Astrocyte (in vitro differentiated cells and primary cell): ENCODE measurements at regions not wholly inside any gene's neighbourhood (a gene's known extent, or its start where the extent isn't known, plus 50 kb on each side); places are given as distances from the start of the nearest gene placed in this dataset.

Experiments
- DNase-seq: peaks from one replicate; pipeline ENCODE4 v3.0.0-alpha.2; 2010; ENCODE audit warnings: low read depth
- FAIRE-seq: peaks from 2 replicates; lab custom pipeline; 2011; peaks lifted over from hg19 to GRCh38; lab: Jason Lieb, UNC
- H2AFZ ChIP-seq: 2 replicates; pipeline ENCODE4 v1.6.0; 2012; ENCODE audit warnings: low read depth, low read length, inconsistent platforms
- H3K27ac ChIP-seq: 2 replicates; pipeline ENCODE4 v1.5.1; 2011; ENCODE audit warnings: low read depth, low read length, inconsistent platforms
- H3K27me3 ChIP-seq: 2 replicates; pipeline ENCODE4 v1.6.0; 2011; ENCODE audit warnings: low read length, inconsistent platforms; ENCODE audit not compliant: insufficient read depth
- H3K36me3 ChIP-seq: 2 replicates; pipeline ENCODE4 v1.5.1; 2011; ENCODE audit warnings: low read length, inconsistent platforms; ENCODE audit not compliant: insufficient read depth
- H3K4me1 ChIP-seq: 2 replicates; pipeline ENCODE4 v1.5.1; 2011; ENCODE audit warnings: low read length, inconsistent platforms; ENCODE audit not compliant: insufficient read depth
- H3K4me2 ChIP-seq: 2 replicates; pipeline ENCODE4 v1.6.0; 2012; ENCODE audit warnings: low read length, inconsistent platforms
- H3K4me3 ChIP-seq: 2 replicates; pipeline ENCODE4 v1.5.1; 2011; ENCODE audit warnings: low read depth, mild to moderate bottlenecking, low read length, inconsistent platforms; ENCODE audit not compliant: insufficient read depth
- H3K79me2 ChIP-seq: 2 replicates; pipeline ENCODE4 v1.6.0; 2012; ENCODE audit warnings: mild to moderate bottlenecking, low read length, inconsistent platforms; ENCODE audit not compliant: insufficient read depth
- H3K9ac ChIP-seq: 2 replicates; pipeline ENCODE4 v1.6.0; 2012; ENCODE audit warnings: mild to moderate bottlenecking, low read length, inconsistent platforms
- H3K9me3 ChIP-seq: 2 replicates; pipeline ENCODE4 v1.5.1; 2012; ENCODE audit warnings: low read depth, mild to moderate bottlenecking, low read length, inconsistent platforms; ENCODE audit not compliant: insufficient read depth
- H4K20me1 ChIP-seq: 2 replicates; pipeline ENCODE4 v1.6.0; 2012; ENCODE audit warnings: low read length, inconsistent platforms; ENCODE audit not compliant: insufficient read depth
- H3K27ac Mint-ChIP-seq: one replicate; pipeline ENCODE4 v1.8.0; 2021; ENCODE audit warnings: mild to moderate bottlenecking, mixed read lengths; ENCODE audit not compliant: unreplicated experiment
- H3K27me3 Mint-ChIP-seq: one replicate; pipeline ENCODE4 v1.8.0; 2021; ENCODE audit warnings: low read depth, mixed read lengths; ENCODE audit not compliant: unreplicated experiment
- H3K36me3 Mint-ChIP-seq: one replicate; pipeline ENCODE4 v1.8.0; 2021; ENCODE audit warnings: low read depth, mixed read lengths; ENCODE audit not compliant: unreplicated experiment
- H3K4me1 Mint-ChIP-seq: one replicate; pipeline ENCODE4 v1.8.0; 2021; ENCODE audit warnings: low read depth, mixed read lengths; ENCODE audit not compliant: unreplicated experiment
- H3K4me3 Mint-ChIP-seq: one replicate; pipeline ENCODE4 v1.8.0; 2021; ENCODE audit warnings: mild to moderate bottlenecking, moderate library complexity, mixed read lengths; ENCODE audit not compliant: unreplicated experiment
- H3K9me3 Mint-ChIP-seq: one replicate; pipeline ENCODE4 v1.8.0; 2021; ENCODE audit warnings: mild to moderate bottlenecking, mixed read lengths; ENCODE audit not compliant: unreplicated experiment
- EZH2 ChIP-seq: IDR thresholded peaks from 2 replicates; pipeline ENCODE4 v1.6.1; 2012; ENCODE audit warnings: mild to moderate bottlenecking, low read length, inconsistent platforms; ENCODE audit not compliant: insufficient read depth
- TF ChIP-seq, protein P1 (sequence below): IDR thresholded peaks from 2 replicates; pipeline ENCODE4 v1.5.1; 2011; ENCODE audit warnings: low read depth, mild to moderate bottlenecking, inconsistent platforms, low read length, moderate library complexity; ENCODE audit not compliant: insufficient read depth

DNA sequence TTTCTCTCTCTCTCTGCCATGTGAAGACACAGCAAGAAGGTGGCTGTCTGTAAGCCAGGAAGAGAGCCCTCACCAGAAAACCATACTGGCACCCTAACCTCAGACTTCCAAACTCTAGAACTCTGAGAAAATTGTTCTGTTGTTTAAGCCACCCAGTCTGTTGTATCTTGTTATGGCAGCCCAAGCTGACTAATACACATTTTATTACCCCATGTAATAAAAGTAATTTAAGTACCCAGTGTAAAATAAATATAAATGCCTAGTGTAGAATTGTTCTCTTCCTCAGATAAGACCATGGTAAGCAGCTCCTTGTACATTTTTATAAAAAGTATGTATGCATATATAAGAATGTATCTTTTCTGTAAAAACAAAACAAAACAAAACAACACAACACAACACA is 119.7 kb downstream of the DTL start:
- TF ChIP-seq, protein P1, sequence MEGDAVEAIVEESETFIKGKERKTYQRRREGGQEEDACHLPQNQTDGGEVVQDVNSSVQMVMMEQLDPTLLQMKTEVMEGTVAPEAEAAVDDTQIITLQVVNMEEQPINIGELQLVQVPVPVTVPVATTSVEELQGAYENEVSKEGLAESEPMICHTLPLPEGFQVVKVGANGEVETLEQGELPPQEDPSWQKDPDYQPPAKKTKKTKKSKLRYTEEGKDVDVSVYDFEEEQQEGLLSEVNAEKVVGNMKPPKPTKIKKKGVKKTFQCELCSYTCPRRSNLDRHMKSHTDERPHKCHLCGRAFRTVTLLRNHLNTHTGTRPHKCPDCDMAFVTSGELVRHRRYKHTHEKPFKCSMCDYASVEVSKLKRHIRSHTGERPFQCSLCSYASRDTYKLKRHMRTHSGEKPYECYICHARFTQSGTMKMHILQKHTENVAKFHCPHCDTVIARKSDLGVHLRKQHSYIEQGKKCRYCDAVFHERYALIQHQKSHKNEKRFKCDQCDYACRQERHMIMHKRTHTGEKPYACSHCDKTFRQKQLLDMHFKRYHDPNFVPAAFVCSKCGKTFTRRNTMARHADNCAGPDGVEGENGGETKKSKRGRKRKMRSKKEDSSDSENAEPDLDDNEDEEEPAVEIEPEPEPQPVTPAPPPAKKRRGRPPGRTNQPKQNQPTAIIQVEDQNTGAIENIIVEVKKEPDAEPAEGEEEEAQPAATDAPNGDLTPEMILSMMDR, result no peak
- no peak for TF ChIP-seq EZH2
- Histone ChIP-seq H3K9me3 (no peaks in the 10 kb centered on the region), H3K27me3 (no peaks in the 10 kb centered on the region), H4K20me1 (no peaks in the 10 kb centered on the region), H3K36me3 (no peaks in the 10 kb centered on the region), H2AFZ (no peak overlapping the region), H3K4me2 (no peak overlapping the region), H3K9ac (no peak overlapping the region), H3K27ac (no peak overlapping the region), H3K4me3 (no peak overlapping the region), H3K4me1 (no peaks in the 10 kb centered on the region), H3K79me2 (no peaks in the 10 kb centered on the region)
- H3K36me3 Mint-ChIP-seq, result no peaks in the 10 kb centered on the region
- FAIRE-seq (no peak), DNase-seq (no peak)
- peaks cover 2% of the 10 kb centered on the region for H3K9me3 Mint-ChIP-seq
- H3K27me3 Mint-ChIP-seq, result peaks cover 4% of the 10 kb centered on the region
- peaks cover 2% of the 10 kb centered on the region for H3K4me1 Mint-ChIP-seq
- no peak overlapping the region for H3K4me3 Mint-ChIP-seq
- no peak overlapping the region for H3K27ac Mint-ChIP-seq

DNA sequence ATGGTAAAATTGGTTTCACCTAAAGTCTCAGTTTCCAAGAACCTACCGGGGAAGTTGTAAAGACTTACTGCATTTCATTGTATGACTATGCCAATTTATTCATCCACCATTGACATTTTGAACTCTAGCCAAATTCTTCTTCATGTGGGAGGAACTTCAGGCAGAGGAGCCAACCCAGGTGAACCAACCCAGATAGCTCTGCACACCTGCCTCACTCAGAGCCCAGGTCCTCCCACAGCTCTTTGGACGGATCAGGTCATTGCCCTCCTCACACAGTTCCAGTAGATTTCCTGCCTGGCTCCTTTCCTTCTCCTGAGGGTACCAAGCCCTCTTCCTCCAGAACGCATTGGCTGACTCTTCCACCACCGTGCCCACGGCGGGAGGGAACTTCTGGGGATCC is 121.7 kb downstream of the DTL start:
- Histone ChIP-seq H4K20me1 (no peaks in the 10 kb centered on the region), H2AFZ (no peak overlapping the region), H3K27ac (no peak overlapping the region), H3K27me3 (no peaks in the 10 kb centered on the region), H3K9me3 (no peaks in the 10 kb centered on the region), H3K36me3 (no peaks in the 10 kb centered on the region), H3K4me2 (no peak overlapping the region), H3K79me2 (no peaks in the 10 kb centered on the region), H3K9ac (no peak overlapping the region), H3K4me3 (no peak overlapping the region), H3K4me1 (peaks cover 12% of the 10 kb centered on the region)
- no peak overlapping the region for H3K4me3 Mint-ChIP-seq
- H3K4me1 Mint-ChIP-seq, result peaks cover 16% of the 10 kb centered on the region
- FAIRE-seq, result no peak
- H3K27me3 Mint-ChIP-seq, result peaks cover 4% of the 10 kb centered on the region
- peaks cover 2% of the 10 kb centered on the region for H3K9me3 Mint-ChIP-seq
- H3K36me3 Mint-ChIP-seq, result no peaks in the 10 kb centered on the region
- H3K27ac Mint-ChIP-seq, result no peak overlapping the region
- TF ChIP-seq, protein P1, result no peak
- TF ChIP-seq EZH2, result no peak
- no peak for DNase-seq

DNA sequence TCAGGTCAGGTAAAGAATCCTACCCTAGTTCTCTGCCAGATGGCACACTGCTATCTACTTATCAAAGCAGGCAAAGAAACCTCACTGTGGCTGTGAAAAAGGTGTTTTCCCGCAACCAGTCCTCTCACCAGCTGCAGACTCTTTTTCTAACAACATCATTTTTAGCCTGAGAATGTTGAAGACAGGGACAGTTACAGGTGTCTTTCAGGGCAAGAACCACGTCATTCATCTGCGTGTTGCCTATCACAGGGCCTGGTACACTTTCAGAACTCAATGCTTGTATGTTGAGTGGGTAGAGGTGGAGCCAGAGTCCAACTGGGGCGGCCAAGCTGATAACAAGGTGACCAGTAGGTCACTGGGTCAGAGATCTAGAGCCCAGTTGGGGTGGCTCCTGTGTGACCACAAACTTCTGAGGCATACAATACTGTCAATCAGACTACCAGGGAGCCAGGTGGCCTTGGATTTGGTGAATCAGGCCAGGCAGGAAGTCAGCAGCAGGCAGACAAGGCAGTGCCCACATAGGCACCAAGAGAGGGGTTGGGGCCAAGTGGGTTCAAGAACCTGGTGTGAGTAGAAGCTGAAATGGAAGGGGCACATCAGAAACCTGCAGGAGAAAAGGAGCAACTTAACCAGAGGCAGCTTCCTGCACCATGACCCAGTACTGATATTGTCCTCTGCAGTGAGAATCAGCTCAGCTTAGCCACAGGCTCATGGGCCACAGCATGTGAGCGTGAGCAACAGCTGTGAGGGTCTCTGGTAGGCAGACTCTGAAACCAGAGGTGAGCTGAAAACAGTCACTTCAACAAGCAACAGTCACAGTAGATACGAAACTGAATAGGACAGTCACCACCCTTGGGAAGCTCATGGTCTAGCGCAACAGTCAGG is 123.6 kb downstream of the DTL start:
- Mint-ChIP-seq H3K36me3 (no peaks in the 10 kb centered on the region), H3K27me3 (peaks cover 1% of the 10 kb centered on the region), H3K4me1 (peaks cover 21% of the 10 kb centered on the region), H3K27ac (no peak overlapping the region), H3K4me3 (no peak overlapping the region), H3K9me3 (no peaks in the 10 kb centered on the region)
- no peak for FAIRE-seq
- H3K4me1 ChIP-seq, result peaks cover 18% of the 10 kb centered on the region
- H3K27me3 ChIP-seq, result no peaks in the 10 kb centered on the region
- no peaks in the 10 kb centered on the region for H3K79me2 ChIP-seq
- H3K27ac ChIP-seq, result no peak overlapping the region
- no peaks in the 10 kb centered on the region for H3K36me3 ChIP-seq
- H4K20me1 ChIP-seq, result no peaks in the 10 kb centered on the region
- H3K4me2 ChIP-seq, result no peak overlapping the region
- no peak overlapping the region for H2AFZ ChIP-seq
- no peak overlapping the region for H3K4me3 ChIP-seq
- no peaks in the 10 kb centered on the region for H3K9me3 ChIP-seq
- no peak overlapping the region for H3K9ac ChIP-seq
- no peak for DNase-seq
- TF ChIP-seq, protein P1, result no peak
- TF ChIP-seq EZH2, result no peak
